GM19025 (cell line): ENCODE measurements at regions not wholly inside any gene's neighbourhood (a gene's known extent, or its start where the extent isn't known, plus 50 kb on each side); places are given as distances from the start of the nearest gene placed in this dataset.
A peak's percentile ranks its signal among the peaks of the same experiment; 100 is the strongest.
"Not testable (repeated sequence)": the region's sequence is repeated elsewhere in the genome, so short reads cannot be mapped to it uniquely, and the experiment has no call there.

Experiments
- ATAC-seq: cut with Tn5 transposase; IDR thresholded peaks from one replicate; pipeline ENCODE4 v1.9.1; 2021; ENCODE audit warnings: mild to moderate bottlenecking, low read depth, moderate library complexity; ENCODE audit not compliant: unreplicated experiment

DNA sequence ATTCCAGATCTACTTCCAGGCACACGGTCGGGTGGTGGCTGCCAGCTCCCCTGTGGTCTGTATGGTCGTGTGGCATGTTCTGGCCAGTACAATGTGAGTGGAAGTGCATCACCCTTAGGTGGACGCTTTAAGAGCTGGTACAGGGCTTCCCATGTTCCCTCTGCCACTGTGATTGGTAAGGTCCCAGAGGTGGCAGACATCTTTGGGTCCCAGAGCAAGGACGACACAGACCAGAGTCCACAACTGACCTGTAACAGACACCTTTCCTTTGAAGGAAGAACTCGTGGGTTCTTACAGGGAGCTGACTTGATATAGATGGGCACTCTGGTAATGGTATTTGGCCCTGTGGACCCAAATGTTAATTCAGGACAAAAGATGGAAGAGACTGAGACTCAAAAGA, 90.0 kb upstream of the GDNF start:
- no peak for ATAC-seq

DNA sequence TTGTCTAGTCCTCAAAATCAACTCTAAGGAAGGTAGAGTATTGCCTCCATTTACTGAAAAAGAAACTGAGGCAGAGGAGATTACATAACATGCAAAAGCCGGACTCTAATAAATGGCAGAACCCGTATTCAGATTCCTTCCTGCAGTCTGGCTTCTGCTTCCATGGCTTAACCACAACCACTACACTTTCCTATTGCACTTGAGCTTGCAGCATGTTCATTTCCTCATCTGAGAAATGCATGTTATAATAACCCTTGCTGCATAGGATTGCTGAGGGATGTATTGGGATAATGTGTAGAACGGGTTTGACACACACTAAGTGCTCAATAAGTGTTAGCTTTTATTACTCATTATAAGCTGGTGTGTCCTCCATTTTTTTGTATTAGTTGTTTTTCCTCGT, 87.9 kb upstream of the GDNF start:
- not testable (repeated sequence) for ATAC-seq

DNA sequence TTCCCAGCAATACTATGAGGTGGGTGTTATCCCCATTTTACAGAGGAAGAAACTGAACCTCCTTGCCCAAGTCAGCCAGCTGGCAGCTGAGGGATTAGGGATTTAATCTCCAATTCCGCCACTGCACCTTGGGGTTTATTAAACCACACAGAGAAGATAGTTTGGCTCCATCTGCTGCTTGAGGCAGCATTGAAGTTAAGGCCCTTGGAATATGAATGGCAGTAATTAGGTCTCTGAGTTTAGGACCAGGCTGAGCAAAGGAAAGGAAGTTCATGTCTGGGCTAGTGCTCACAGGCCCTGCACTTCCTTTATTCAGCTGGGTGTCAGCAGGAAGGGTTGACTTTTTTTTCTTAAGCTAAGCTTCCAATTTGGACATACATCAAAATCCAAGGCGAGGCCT, 86.9 kb upstream of the GDNF start:
- ATAC-seq = no peak

DNA sequence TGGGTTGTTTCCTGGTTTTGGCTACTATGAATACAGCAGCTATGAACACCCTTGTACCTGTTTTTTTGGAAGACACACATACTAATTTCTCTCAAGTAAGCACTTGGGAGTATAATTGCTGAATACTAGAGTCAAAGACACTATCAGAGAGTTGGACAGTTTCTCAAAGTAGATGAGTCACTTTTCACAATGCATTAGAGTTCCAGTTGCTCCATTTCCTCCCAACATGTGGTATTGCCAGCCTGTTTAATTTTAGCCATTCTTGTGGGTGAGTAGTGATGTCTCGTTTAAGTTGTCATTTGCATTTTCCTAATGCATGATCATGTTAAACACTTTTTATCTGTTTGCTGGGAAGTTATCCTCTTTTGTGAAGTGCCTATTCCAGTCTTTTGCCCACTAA, 81.6 kb upstream of the GDNF start:
- ATAC-seq = no peak

DNA sequence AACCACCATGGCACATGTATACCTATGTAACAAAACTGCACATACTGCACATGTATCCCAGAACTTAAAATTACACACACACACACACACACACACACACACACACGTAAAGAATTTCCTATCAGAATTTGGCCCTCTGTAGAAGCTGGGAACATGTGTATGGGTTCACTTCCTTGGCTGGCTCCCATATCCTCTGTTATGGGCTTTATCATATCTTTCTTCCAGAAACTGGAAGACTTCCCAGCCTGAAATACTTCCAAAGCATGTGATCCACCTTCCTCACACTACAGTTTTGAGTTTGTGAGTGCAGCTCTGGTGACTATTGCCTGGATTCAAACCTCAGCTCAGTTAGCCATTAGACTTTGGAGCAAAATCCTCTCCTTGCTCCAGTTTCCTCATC, 78.6 kb upstream of the GDNF start:
- no peak for ATAC-seq

DNA sequence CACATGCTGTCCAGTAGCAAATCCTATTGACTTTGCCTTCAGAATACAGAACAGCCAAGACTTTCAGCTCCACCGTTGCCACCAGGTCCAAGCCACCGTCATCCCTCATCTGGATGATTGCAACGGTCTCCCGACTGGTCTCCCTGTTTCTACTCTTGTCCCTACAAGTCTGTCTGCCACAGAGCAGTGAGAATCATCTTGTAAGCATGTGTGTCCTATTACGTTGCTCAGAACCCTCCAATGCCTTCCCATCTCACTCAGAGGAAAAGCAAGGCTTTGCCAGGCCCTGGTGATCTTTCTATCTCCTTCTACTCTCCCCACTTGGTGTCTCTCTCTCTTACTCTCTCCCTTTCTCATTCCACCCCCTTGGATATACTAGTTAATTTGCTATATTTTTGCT, 76.7 kb upstream of the GDNF start:
- no peak for ATAC-seq

DNA sequence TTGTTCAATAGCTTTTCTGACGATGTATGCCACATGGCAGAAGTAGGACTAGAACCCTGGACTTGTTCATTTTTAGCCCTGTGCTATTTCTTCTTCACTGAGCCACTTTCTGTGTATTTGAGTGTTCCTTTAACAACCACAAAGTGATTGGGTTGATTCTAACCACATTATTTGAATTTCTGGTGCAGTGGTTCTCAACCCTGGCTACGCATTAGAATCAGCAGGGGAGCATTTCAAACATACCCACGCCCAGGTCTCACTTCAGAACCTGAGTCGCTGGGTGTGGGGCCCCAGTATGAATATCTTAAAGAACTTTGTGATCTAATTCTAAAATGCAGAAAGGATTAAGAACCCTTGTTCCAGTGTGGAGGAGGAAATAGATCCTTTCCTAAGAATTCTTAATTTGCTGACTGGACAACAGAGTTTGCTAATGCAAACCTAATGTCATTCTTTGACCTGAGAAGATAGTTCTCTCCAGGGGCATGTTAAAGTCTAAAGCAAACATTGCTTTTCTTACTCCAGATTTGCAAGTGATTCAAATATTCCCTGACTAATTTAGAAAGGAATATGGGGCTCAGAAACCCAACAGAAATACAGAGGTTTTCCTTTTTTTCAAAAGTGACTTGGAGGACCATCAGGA, 75.4 kb upstream of the GDNF start:
- ATAC-seq = peak; percentile 82

DNA sequence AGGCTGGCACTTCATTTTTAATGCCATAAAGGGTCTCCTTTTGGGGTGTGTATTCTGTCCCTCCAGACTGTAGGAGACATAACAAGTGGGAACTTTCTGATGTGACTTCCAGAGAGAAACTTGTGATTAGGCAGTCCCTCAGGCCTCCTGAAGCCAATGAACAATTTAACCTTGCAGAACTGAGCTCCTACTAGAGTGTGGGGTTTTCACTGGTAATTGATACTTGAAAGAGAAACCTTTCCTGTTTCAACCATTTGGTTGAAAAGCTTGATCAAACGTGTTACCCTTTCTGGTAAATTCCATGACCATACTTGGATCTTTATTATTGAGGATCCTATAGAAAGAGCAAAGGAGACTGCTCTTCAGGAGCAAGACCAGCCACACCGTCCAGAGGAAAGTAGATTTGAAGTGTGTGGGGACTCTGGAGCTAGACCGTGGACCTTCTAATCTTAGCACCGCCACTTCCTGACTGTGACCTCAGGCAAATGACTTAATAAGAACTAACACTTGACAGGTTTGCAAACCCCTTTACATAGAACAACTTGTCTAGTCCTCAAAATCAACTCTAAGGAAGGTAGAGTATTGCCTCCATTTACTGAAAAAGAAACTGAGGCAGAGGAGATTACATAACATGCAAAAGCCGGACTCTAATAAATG, 69.9 kb upstream of the GDNF start:
- ATAC-seq = peak; percentile 81

DNA sequence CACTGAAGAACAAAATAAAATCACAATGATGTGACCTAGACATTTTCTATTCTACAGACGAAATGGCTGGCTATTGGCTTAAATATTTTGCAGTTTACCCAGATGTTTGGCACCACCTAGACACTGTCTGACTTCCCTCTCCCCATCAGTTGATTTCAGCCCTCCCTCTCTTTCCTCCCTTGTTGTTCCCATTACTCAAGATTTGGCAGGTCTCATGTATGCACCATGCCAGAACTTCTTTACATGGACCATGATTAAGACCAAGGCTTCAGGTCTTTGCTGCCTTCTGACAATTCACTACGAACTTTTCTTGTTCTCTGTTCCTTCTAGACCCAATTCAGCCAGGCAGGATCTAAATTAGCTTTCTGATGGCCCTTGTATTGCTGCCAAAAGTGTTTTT, 66.6 kb upstream of the GDNF start:
- no peak for ATAC-seq

DNA sequence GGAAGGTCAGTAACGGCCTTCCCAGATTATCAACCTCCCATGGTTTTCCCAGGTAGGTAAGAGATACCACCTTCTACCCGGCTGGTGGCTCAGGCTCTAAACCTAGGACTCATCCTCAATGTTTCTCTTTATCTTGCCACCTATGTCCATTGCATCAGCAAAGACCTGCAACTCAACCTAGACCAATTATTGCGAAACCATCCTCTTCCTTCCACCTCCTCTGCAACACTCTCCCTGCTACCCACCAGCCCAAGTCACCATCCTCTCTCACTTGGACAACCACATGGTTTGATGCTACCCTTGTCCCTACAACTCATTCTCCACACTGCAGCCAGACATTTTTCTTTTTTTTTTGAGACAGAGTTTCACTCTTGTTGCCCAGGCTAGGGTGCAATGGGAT, 65.4 kb upstream of the GDNF start:
- no peak for ATAC-seq

DNA sequence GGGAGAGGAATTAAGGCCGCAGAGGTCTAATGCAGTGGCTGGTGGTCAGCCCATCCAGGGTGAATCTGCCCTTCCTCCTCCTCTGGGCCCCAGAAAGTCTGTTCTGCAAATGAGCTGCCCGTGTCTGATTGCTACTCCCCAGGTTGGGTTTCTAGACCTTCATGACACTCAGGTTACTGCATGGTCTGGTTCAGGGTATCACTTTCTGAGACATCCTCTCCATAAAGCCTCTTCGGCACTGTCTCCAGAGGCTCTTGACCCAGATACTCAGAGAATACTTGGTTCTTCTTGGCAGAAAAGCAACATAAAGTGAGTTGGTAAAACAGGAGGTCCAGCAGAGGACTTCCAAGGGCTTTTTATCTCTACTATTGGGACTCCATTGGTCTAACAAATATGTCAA, 62.5 kb upstream of the GDNF start:
- no peak for ATAC-seq

DNA sequence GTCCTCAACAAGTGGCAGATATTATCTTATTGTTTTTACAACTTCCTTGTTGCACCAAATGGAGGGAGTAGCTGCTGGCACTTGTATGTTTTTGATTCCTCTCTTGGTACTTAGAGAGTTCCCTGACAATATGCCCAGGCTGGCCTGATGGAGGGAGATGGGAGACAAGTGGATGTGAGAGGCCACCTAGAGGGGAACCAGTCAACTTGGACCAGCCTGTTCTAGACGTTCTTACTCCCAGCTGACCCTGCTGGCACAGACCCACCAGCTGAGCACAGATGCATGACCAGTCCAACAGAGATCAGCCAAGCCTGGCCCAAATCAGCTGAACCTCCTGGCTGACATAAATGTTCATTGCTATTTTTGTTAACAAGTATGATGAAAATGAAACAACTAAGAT, 60.9 kb upstream of the GDNF start:
- no peak for ATAC-seq

DNA sequence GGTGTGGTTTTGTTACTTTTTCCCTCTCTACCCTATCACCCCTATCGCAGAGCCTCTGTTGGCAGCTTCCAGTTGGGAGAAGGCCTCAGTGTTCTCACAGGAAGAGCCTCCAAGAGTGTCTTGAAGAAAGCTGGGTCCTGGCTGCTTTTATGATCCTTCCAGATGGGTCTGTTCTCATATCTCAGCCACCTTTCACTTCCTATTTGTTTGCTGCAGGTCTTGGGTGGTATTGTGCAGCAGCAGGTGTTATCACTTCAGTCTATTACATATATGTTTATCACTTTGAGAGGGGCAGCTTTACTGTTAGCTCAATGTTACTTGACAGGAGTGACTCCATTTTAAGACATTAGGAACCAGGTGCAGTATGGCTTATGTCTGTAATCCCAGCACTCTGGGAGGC, 59.2 kb upstream of the GDNF start:
- ATAC-seq = no peak

DNA sequence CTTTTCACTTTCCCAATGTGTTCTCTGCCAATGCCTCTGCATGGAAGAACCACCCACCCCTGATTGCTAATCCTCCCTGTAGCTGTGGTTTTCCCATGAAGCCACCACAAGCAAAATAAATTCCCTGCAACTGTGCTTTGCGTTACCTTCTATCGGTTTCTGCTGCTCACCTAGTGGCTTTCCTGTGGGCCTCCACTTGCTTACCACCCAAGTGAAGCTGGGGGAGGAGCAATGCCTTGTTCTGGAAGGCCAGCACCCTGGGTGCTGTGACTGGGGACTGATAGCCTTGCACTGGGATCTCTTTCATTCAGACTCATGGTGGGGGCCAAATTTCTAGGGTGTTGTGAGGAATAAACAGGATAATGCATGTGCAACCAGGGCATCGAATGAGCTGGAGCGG, 56.3 kb upstream of the GDNF start:
- ATAC-seq = no peak

DNA sequence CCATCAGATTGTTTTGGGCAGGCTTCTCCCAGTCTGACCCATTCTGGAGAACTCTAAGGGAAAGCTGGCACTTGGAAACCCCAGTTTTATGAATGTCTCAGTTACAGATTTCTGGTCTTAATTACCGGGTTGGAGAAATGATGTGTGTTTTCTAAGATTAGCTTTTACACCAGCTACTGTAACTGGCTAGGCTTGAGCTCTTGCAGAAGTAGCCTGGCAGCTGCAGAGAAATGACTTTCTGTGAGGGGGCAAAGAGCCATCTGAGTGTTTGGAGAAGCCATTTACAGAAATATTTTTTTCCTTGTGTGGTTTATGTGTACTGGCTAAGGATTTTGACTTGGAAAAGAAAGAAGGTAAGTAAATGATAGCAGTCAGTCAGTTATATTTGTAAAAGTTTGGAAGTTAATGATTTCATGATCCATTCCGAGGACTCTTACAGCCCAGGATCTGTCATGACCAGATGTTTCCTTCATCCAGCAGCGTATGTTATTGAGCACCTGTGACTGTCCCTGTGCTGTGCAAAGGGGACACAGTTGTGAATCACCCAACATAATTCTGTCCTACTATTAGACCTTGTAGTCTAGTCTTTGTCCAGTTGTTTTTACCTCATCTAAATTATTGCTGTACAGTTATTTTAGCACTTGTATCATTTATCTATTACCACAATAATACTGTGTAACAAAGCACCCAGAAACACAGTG, 53.7 kb upstream of the GDNF start:
- no peak for ATAC-seq

DNA sequence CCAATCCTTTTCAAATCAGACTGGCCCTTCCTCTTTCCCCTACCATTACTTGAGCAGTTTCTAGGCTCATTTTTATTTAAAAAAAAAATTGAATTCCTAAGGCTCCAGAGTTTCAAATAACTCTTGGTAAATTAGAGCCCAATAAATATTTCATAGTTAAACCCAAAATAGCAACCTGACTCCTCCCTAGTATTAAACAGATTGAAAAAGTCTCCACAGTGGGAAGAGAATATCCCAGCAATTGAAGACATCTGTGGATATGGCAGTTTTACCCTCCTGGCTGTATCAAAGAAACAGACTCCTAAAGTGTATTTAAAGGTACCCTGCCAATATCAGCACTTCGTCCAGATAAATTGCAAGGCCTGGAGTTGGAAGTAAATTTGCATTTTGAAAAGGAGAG, 52.7 kb upstream of the GDNF start:
- ATAC-seq = no peak

DNA sequence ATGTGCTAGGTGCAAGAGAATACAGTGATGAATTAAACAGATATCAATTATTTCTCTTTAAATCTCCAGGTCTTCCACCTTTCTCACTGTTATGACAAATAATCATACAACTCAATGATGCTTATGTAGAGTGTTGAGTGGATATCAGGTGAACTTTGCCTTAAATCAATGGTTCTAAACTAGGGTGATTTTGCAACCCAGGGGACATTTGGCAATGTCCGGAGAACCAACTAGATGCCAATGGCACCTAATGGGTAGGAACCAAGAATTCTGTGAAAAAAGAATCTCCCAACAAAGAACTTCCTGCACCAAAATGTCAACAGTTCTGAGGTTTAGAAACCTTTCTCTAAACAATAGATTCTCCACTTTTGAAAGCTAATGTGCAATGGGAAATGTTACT, 52.0 kb upstream of the GDNF start:
- no peak for ATAC-seq

DNA sequence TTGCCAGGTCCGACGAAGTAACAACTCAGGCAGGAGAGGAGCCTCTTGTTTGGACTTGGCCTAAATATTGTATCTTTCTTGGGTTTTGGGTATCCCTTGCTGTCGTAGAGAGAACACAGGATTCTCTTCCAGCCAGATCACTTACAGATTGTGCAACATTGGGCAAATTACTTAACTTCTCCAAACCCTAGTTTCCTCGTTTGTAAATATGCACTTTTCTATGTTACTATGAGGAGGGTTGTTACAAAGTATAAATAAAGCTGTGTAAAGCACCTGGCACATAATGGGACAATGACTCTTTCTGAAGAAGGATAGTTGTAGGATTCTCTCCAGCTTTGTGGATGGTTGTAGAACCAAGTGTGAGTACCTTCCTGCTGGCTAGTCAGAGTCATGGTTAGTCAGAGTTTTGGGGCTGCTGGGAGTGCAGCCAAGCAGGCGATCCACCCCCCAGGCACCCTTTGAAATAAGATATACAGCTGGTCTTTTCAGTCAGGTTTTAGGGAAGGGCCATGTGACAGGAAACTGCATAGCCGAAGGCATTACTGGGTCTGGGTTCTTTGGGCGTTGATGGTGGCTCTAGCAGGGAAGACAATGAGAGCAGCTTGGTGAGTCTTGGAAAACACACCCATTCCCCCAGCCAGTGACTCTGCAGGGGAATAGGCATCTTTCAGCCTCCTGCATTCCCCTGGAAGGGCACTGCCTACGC, 49.9 kb upstream of the GDNF start:
- ATAC-seq = no peak
